H1 (cell line): ENCODE measurements at regions not wholly inside any gene's neighbourhood (a gene's known extent, or its start where the extent isn't known, plus 50 kb on each side); places are given as distances from the start of the nearest gene placed in this dataset.

Source experiments
- E2F6 ChIP-seq: IDR thresholded peaks from 2 replicates; pipeline ENCODE4 v1.6.1; 2012; ENCODE audit warnings: inconsistent platforms
- RAD21 ChIP-seq, 2 experiments: IDR thresholded peaks in 1 of 2; conservative IDR thresholded peaks in 1 of 2; 2 replicates each; pipeline ENCODE4 v1.6.1; 2011; ENCODE audit warnings: low read depth in 2 of 2, low read length in 2 of 2, improper control_type of control experiment in 1 of 2, inconsistent platforms in 1 of 2, mild to moderate bottlenecking in 1 of 2, moderate library complexity in 1 of 2

GRCh38 chr12:59014885-59015284, 94.6 kb upstream of the LRIG3 start (continued):
- TF ChIP-seq E2F6 (no peak), RAD21 (IDR thresholded peaks at IDR 0.05 in 1 of 2, conservative IDR thresholded peaks at IDR 0.05 in 1 of 2; ENCODE audit: low read depth in 2 of 2, low read length in 2 of 2) (no peak)
